NCI-H510A (cell line): ENCODE measurements at regions not wholly inside any gene's neighbourhood (a gene's known extent, or its start where the extent isn't known, plus 50 kb on each side); places are given as distances from the start of the nearest gene placed in this dataset.

Experiments
- DNase-seq: peaks from one replicate; lab custom pipeline; 2025; lab: John Stamatoyannopoulos, UW

DNA sequence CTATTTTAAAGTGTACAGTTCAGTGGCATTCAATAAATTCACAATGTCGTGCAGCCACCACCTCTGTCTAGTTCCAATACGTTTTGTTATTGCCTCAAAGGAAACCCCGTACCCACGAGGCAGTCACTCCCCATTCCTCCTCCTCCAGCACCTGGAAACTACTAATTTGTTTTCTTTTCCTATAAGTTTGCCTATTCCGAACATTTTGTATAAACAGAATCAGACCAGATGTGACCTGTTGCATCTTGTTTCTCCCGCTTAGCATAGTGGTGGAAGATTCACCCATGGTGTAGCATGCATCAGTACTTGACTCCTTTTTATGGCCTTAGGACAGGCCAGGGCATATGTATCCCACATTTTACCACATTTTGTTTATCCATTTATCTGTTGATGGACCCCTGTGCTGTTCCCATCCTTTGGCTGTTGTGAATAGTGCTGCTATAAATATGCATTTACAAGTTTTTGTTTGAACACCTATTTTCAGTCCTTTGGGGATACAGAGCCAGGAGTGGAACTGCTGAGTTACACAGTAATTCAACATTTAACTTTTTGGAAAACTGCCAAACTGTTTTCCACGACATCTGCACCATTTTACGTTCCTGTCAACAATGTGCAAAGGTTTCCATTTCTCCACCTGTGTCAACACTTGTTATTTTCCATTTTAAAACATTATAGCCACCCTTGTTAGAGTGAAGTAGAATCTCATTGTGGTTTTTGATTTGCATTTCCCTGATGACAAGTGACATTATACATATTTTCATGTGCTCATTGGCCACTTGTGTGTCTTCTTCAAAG is 57.8 kb upstream of the STX18 start:
- no peak for DNase-seq

DNA sequence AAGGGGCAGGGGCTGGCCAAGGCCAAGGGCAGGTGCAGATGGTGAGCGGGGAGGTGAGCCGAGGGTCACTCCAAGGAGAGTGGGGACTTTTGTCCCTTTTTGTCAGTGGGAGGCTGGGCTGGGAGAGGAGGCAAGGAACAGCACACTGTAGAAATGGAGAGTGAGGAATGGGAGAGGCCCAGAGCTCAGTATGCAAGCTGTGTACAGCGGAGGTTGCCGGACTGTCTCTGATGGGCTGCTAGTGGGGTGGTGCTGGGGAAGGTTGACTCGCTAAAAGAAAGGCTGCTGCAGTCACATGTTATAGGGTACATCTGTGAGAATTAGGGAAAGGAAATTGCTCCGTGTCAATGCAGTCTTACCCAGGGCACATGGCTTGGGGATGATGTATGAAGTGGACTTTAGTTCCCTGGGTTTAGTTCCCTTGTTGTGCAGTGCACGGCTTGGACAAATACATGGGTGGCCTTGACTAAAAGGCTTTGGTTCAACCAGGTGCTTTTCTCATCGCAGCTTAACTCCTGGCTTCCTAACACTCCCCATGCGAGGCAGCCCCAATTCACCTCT is 57.1 kb upstream of the STX18 start:
- DNase-seq: no peak

DNA sequence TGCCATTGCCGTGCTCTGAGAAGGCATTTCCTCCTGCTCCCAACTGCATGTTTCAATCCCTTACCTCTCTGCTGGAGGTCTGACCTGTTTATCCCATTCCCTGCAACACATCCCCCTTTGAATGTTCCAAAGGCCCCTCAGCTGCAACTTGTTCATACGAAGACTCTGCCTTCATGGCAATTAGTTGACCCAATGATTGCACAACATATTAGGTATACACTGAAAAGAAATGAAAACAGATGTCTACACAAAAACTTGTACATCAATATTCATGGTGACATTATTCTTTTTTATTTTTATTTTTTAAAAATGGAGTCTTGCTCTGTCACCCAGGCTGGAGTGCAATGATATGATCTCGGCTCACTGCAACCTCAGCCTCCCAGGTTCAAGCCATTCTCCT is 54.9 kb upstream of the STX18 start:
- no peak for DNase-seq

DNA sequence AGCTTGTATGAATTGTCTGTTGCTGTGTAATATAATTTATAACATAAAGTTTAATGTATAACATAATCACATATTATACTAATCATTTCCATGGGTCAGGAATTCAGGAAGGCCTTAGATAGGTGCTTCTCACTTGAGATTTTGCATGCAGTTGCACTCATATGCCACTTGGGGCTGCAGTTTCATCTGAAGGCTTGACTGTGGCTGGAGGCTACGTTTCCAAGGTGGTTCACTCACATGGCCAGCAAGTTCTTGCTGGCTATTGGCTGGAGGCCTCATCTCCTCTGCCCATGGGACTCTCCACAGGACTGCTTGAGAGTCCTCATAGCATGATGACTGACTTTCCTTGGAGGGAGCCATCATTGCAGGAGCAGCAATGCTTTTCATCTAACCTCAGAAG is 53.4 kb upstream of the STX18 start:
- no peak for DNase-seq

DNA sequence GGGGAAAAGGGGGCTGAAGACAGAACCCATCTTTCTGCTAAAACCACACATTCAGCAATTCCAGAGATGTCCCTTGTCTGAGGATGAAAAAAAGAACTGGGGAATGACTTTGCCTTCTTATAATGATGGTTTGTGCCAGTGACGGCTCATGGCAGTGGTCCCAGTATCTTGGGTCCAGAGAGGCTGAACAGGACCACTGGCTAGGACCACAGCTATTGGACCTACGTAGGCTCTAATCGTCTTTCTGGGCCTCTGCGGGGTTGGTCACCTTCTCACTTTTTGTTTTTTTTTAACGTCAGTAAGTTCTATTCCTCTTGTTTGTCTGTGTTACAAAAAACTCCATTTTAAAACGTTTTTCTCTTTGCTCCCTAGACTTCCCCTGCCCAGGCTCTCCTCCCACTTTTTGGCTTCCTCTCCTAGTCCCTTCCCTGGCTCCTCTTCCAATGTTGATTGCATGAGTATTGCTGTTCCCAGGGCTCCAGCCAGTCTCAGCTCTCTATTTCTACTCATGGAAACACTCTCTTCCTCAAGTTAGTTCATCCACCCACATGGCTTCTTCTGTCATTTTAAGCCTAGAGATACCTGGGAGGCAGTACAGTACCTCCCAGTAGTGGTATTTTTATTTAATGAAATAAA is 52.6 kb upstream of the STX18 start:
- no peak for DNase-seq

DNA sequence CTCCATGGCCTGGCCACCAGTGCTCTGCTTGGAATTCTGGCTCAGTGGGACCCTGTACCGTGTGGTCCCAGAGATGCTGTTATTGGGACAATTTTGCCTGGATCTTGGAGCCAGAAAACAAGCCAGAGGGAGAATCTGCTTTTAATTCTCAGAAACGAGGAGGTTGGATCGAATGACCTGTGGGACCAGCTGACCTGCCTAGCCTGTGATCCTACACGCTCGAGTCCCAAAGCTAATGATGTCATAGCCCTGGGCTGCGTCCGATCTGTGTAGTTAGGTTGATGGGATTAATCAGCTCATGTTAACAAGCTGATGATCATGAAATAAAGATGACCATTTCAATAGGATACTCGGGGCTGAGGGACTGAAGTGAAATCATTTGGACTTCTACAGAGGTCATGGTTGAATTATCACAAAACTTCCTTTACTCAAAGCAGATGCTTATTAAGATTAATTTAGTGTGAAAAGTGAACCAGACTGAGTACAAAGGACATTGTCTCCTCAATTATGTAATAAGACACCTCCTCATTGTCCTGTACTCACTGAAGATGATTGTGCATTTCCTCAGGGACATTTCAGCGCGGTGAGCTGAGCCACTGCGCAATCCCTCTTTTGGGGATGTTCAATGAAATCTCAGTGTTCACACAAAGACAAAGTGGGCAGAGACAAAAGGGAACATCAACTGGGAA is 51.9 kb upstream of the STX18 start:
- no peak for DNase-seq

DNA sequence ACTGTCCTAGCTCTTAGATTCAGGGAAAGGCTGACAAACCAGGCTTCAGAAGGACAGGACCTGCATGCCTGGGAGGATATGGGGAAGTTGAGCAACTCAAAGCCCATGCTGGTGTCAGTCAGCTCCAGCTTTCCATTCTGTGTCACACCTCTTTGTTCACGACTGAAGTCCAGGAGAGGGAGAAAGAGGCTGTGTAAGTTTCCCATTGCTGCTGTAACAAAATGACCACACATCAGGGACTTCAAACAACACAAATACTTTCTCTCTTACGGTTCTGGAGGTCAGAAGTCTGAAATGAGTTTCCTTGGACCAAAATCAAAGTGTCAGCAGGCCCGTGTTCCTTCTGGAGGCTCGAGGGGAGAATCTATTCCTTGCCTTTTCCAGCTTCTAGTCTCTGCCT is 50.6 kb upstream of the STX18 start:
- no peak for DNase-seq
